ENCODE measurements at regions not wholly inside any gene's neighbourhood (a gene's known extent, or its start where the extent isn't known, plus 50 kb on each side); places are given as distances from the start of the nearest gene placed in this dataset.

DNA sequence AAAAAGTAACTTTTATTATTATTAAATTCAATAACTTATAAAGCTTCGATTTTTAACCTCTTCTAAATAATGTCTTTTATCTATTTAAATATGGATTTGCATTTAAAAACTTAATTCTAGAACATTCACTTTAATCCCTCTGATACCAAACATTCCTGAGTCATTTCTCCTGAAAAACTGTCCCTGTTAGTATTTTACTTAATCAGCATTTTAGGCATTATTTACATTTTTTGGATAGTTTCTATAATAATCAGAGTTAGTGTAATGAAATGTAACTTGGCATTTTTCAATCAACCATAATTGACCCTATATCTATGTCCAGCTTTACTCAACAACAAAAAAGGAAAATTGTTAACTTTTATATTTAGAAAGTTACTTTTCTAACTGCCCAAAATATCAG, 428.1 kb downstream of the PCDH17 start:
- TF ChIP-seq CTCF (IDR thresholded peaks at IDR 0.05) (no peak), POLR2A (IDR thresholded peaks at IDR 0.05) (no peak), POLR2AphosphoS5 (IDR thresholded peaks at IDR 0.05) (no peak)

Data from prostate gland (tissue), 2 donors.